ENCODE measurements at regions not wholly inside any gene's neighbourhood (a gene's known extent, or its start where the extent isn't known, plus 50 kb on each side); places are given as distances from the start of the nearest gene placed in this dataset.
A peak's percentile ranks its signal among the peaks of the same experiment; 100 is the strongest.

- H3K9me3 ChIP-seq: no peaks in the 10 kb centered on the region
- DNase-seq (no peak), ATAC-seq (no peak)
- in situ Hi-C loops (cut with MboI; ENCODE audit: low sequenced_read_pairs in 4 of 4) (no loop called here), intact Hi-C loops (cut with DNase I; ENCODE audit: low total_unique reads) (no loop called here)
- peaks cover 0 to 4% of the 10 kb centered on the region in 2 donors for H3K4me1 ChIP-seq
- H3K36me3 ChIP-seq: no peaks in the 10 kb centered on the region
- no peak for TF ChIP-seq CTCF (IDR thresholded peaks at IDR 0.05 in 4 of 5, conservative IDR thresholded peaks at IDR 0.05 in 1 of 5)
- no peak for TF ChIP-seq POLR2A (IDR thresholded peaks at IDR 0.05)
- no peak overlapping the region for H3K27ac ChIP-seq
- no peak overlapping the region for H3K4me3 ChIP-seq
- H3K27me3 ChIP-seq: no peaks in the 10 kb centered on the region
Observed at GRCh38 chr11:22467248-22467647, 129.1 kb downstream of the SLC17A6 start.

- ATAC-seq: peak in 1 of 2 donors; percentile 81
- intact Hi-C loops (cut with DNase I; ENCODE audit: low total_unique reads) (no loop called here), in situ Hi-C loops (cut with MboI; ENCODE audit: low sequenced_read_pairs in 4 of 4) (no loop called here)
- peak in 1 of 2 donors; percentile 23 for DNase-seq
- H3K4me1 ChIP-seq: peaks cover 0 to 4% of the 10 kb centered on the region in 2 donors
- no peak overlapping the region for H3K27ac ChIP-seq
- H3K27me3 ChIP-seq: no peaks in the 10 kb centered on the region
- TF ChIP-seq CTCF (IDR thresholded peaks at IDR 0.05 in 4 of 5, conservative IDR thresholded peaks at IDR 0.05 in 1 of 5): no peak
- no peak for TF ChIP-seq POLR2A (IDR thresholded peaks at IDR 0.05)
- H3K4me3 ChIP-seq: no peak overlapping the region
- no peaks in the 10 kb centered on the region for H3K36me3 ChIP-seq
- H3K9me3 ChIP-seq: no peaks in the 10 kb centered on the region
Observed at GRCh38 chr11:22466809-22467208, 128.6 kb downstream of the SLC17A6 start.

- no peaks in the 10 kb centered on the region for H3K36me3 ChIP-seq
- H3K9me3 ChIP-seq: no peaks in the 10 kb centered on the region
- peaks cover 0 to 4% of the 10 kb centered on the region in 2 donors for H3K4me1 ChIP-seq
- no peak overlapping the region for H3K4me3 ChIP-seq
- intact Hi-C loops (cut with DNase I; ENCODE audit: low total_unique reads): no loop called here
- H3K27ac ChIP-seq: no peak overlapping the region
- H3K27me3 ChIP-seq: no peaks in the 10 kb centered on the region
- no peak for DNase-seq
- TF ChIP-seq POLR2A (IDR thresholded peaks at IDR 0.05): no peak
- no peak for TF ChIP-seq CTCF (IDR thresholded peaks at IDR 0.05 in 4 of 5, conservative IDR thresholded peaks at IDR 0.05 in 1 of 5)
- ATAC-seq: no peak
- in situ Hi-C loops (cut with MboI; ENCODE audit: low sequenced_read_pairs in 4 of 4): no loop called here
Observed at GRCh38 chr11:22466351-22466750, 128.2 kb downstream of the SLC17A6 start.

GRCh38 chr11:22465620-22466019, 127.4 kb downstream of the SLC17A6 start:
- Histone ChIP-seq H3K36me3 (no peaks in the 10 kb centered on the region), H3K27me3 (no peaks in the 10 kb centered on the region), H3K4me3 (no peak overlapping the region), H3K4me1 (peaks cover 0 to 4% of the 10 kb centered on the region in 2 donors), H3K9me3 (no peaks in the 10 kb centered on the region), H3K27ac (no peak overlapping the region)
- TF ChIP-seq CTCF (IDR thresholded peaks at IDR 0.05 in 4 of 5, conservative IDR thresholded peaks at IDR 0.05 in 1 of 5): no peak
- TF ChIP-seq POLR2A (IDR thresholded peaks at IDR 0.05): no peak
- ATAC-seq (no peak), DNase-seq (no peak)
- in situ Hi-C loops (cut with MboI; ENCODE audit: low sequenced_read_pairs in 4 of 4): no loop called here
- intact Hi-C loops (cut with DNase I; ENCODE audit: low total_unique reads): no loop called here

GRCh38 chr11:22461626-22462025, 123.4 kb downstream of the SLC17A6 start:
- in situ Hi-C loops (cut with MboI; ENCODE audit: low sequenced_read_pairs in 4 of 4) (no loop called here), intact Hi-C loops (cut with DNase I; ENCODE audit: low total_unique reads) (no loop called here)
- no peak overlapping the region for H3K4me3 ChIP-seq
- DNase-seq (no peak), ATAC-seq (no peak)
- no peaks in the 10 kb centered on the region for H3K9me3 ChIP-seq
- peaks cover 0 to 8% of the 10 kb centered on the region in 2 donors for H3K4me1 ChIP-seq
- no peak overlapping the region for H3K27ac ChIP-seq
- H3K27me3 ChIP-seq: no peaks in the 10 kb centered on the region
- no peaks in the 10 kb centered on the region for H3K36me3 ChIP-seq
- TF ChIP-seq CTCF (IDR thresholded peaks at IDR 0.05 in 4 of 5, conservative IDR thresholded peaks at IDR 0.05 in 1 of 5) (no peak), POLR2A (IDR thresholded peaks at IDR 0.05) (no peak)

All from gastrocnemius medialis (tissue), 4 donors.